GM23338 (cell line): ENCODE measurements at regions not wholly inside any gene's neighbourhood (a gene's known extent, or its start where the extent isn't known, plus 50 kb on each side); places are given as distances from the start of the nearest gene placed in this dataset.

ENCODE experiments used
- CREB1 ChIP-seq: fragments of 250-450 bp; sonication (Bioruptor Pico); IDR thresholded peaks from 2 replicates; pipeline ENCODE4 v1.5.0; 2020; ENCODE audit warnings: low read depth, mild to moderate bottlenecking, moderate library complexity
- EZH2 ChIP-seq: fragments of 200-600 bp; sonication (generic); IDR thresholded peaks from one replicate; pipeline ENCODE4 v1.8.0; 2017; ENCODE audit warnings: antibody characterized with exemption, mild to moderate bottlenecking, low read depth; ENCODE audit not compliant: unreplicated experiment
- EZH2phosphoT487 ChIP-seq: fragments of 200-600 bp; sonication (generic); IDR thresholded peaks from one replicate; pipeline ENCODE4 v1.8.1; 2018; ENCODE audit warnings: antibody characterized with exemption; ENCODE audit not compliant: unreplicated experiment
- JUNB ChIP-seq: IDR thresholded peaks from one replicate; pipeline ENCODE4 v1.6.1; 2016; ENCODE audit warnings: antibody characterized with exemption; ENCODE audit not compliant: unreplicated experiment
- NANOG ChIP-seq: IDR thresholded peaks from 2 replicates; pipeline ENCODE4 v1.6.1; 2016; ENCODE audit warnings: antibody characterized with exemption, borderline replicate concordance
- POLR2AphosphoS5 ChIP-seq: IDR thresholded peaks from 2 replicates; pipeline ENCODE4 v1.6.1; 2016; ENCODE audit warnings: antibody characterized with exemption, low read depth
- STAT1 ChIP-seq: IDR thresholded peaks from one replicate; pipeline ENCODE4 v1.6.1; 2016; ENCODE audit warnings: antibody characterized with exemption; ENCODE audit not compliant: unreplicated experiment
- ZNF114 ChIP-seq: fragments of 250-450 bp; sonication (Bioruptor Pico); IDR thresholded peaks from 2 replicates; pipeline ENCODE4 v1.5.0; 2020; ENCODE audit warnings: mild to moderate bottlenecking, moderate library complexity
- TF ChIP-seq, protein P1 (sequence below): fragments of 250-450 bp; sonication (Bioruptor Pico); IDR thresholded peaks from 2 replicates; pipeline ENCODE4 v1.5.0; 2020; ENCODE audit warnings: mild to moderate bottlenecking, moderate library complexity
- TF ChIP-seq, protein P2 (sequence below), 2 experiments: fragments of 200-600 bp in 1 of 2; sonication (generic) in 1 of 2; conservative IDR thresholded peaks; 2 replicates each; pipeline versions ENCODE4 v1.5.1 to v1.6.1; 2016 to 2017; ENCODE audit warnings: antibody characterized with exemption in 2 of 2, low read depth in 2 of 2, mild to moderate bottlenecking in 2 of 2, moderate library complexity in 1 of 2

DNA sequence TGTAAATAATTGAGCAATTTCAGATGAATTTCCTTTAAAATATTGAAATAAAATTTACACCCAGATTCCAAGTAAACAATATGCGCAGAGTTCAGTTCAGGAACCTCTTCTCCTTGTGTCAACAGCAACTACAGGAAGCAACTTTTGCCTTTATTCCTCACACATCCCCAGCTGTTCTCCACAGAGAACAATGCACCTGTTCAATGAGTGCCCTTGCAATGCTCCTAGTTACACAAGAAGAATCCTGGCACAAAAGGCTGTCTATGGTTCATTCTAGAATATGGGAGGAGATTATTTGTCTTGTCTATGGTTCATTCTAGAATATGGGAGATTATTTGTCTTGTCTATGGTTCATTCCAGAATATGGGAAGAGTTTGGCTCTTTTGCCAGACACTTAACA lies 454.9 kb downstream of the BTBD3 start (continued):
- TF ChIP-seq, protein P1, sequence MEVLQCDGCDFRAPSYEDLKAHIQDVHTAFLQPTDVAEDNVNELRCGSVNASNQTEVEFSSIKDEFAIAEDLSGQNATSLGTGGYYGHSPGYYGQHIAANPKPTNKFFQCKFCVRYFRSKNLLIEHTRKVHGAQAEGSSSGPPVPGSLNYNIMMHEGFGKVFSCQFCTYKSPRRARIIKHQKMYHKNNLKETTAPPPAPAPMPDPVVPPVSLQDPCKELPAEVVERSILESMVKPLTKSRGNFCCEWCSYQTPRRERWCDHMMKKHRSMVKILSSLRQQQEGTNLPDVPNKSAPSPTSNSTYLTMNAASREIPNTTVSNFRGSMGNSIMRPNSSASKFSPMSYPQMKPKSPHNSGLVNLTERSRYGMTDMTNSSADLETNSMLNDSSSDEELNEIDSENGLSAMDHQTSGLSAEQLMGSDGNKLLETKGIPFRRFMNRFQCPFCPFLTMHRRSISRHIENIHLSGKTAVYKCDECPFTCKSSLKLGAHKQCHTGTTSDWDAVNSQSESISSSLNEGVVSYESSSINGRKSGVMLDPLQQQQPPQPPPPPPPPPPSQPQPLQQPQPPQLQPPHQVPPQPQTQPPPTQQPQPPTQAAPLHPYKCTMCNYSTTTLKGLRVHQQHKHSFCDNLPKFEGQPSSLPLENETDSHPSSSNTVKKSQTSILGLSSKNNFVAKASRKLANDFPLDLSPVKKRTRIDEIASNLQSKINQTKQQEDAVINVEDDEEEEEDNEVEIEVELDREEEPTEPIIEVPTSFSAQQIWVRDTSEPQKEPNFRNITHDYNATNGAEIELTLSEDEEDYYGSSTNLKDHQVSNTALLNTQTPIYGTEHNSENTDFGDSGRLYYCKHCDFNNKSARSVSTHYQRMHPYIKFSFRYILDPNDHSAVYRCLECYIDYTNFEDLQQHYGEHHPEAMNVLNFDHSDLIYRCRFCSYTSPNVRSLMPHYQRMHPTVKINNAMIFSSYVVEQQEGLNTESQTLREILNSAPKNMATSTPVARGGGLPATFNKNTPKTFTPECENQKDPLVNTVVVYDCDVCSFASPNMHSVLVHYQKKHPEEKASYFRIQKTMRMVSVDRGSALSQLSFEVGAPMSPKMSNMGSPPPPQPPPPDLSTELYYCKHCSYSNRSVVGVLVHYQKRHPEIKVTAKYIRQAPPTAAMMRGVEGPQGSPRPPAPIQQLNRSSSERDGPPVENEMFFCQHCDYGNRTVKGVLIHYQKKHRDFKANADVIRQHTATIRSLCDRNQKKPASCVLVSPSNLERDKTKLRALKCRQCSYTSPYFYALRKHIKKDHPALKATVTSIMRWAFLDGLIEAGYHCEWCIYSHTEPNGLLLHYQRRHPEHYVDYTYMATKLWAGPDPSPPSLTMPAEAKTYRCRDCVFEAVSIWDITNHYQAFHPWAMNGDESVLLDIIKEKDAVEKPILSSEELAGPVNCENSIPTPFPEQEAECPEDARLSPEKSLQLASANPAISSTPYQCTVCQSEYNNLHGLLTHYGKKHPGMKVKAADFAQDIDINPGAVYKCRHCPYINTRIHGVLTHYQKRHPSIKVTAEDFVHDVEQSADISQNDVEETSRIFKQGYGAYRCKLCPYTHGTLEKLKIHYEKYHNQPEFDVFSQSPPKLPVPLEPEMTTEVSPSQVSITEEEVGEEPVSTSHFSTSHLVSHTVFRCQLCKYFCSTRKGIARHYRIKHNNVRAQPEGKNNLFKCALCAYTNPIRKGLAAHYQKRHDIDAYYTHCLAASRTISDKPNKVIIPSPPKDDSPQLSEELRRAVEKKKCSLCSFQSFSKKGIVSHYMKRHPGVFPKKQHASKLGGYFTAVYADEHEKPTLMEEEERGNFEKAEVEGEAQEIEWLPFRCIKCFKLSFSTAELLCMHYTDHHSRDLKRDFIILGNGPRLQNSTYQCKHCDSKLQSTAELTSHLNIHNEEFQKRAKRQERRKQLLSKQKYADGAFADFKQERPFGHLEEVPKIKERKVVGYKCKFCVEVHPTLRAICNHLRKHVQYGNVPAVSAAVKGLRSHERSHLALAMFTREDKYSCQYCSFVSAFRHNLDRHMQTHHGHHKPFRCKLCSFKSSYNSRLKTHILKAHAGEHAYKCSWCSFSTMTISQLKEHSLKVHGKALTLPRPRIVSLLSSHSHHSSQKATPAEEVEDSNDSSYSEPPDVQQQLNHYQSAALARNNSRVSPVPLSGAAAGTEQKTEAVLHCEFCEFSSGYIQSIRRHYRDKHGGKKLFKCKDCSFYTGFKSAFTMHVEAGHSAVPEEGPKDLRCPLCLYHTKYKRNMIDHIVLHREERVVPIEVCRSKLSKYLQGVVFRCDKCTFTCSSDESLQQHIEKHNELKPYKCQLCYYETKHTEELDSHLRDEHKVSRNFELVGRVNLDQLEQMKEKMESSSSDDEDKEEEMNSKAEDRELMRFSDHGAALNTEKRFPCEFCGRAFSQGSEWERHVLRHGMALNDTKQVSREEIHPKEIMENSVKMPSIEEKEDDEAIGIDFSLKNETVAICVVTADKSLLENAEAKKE (CRISPR knock-in tag): no peak
- no peak for TF ChIP-seq NANOG
- TF ChIP-seq EZH2phosphoT487: no peak
- TF ChIP-seq, protein P2, sequence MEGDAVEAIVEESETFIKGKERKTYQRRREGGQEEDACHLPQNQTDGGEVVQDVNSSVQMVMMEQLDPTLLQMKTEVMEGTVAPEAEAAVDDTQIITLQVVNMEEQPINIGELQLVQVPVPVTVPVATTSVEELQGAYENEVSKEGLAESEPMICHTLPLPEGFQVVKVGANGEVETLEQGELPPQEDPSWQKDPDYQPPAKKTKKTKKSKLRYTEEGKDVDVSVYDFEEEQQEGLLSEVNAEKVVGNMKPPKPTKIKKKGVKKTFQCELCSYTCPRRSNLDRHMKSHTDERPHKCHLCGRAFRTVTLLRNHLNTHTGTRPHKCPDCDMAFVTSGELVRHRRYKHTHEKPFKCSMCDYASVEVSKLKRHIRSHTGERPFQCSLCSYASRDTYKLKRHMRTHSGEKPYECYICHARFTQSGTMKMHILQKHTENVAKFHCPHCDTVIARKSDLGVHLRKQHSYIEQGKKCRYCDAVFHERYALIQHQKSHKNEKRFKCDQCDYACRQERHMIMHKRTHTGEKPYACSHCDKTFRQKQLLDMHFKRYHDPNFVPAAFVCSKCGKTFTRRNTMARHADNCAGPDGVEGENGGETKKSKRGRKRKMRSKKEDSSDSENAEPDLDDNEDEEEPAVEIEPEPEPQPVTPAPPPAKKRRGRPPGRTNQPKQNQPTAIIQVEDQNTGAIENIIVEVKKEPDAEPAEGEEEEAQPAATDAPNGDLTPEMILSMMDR (conservative IDR thresholded peaks at IDR 0.05; ENCODE audit: low read depth in 2 of 2): no peak
- no peak for TF ChIP-seq POLR2AphosphoS5
- no peak for TF ChIP-seq EZH2
- no peak for TF ChIP-seq ZNF114 (CRISPR knock-in tag)
- TF ChIP-seq STAT1: no peak
- no peak for TF ChIP-seq CREB1 (CRISPR knock-in tag)
- TF ChIP-seq JUNB: no peak
